GM12865 (cell line): ENCODE measurements at regions not wholly inside any gene's neighbourhood (a gene's known extent, or its start where the extent isn't known, plus 50 kb on each side); places are given as distances from the start of the nearest gene placed in this dataset.
A peak's percentile ranks its signal among the peaks of the same experiment; 100 is the strongest.

Experiments
- DNase-seq: peaks from one replicate; pipeline ENCODE4 v3.0.0; 2010; ENCODE audit warnings: low read depth
- H3K4me3 ChIP-seq: 2 replicates; pipeline ENCODE4 v1.5.1; 2011; ENCODE audit warnings: mild to moderate bottlenecking, low read depth, low read length, control low read depth
- CTCF ChIP-seq: IDR thresholded peaks from 2 replicates; pipeline ENCODE4 v1.5.1; 2011; ENCODE audit warnings: low read length, control low read depth, low read depth, inconsistent platforms; ENCODE audit not compliant: insufficient read depth; ENCODE audit errors: missing control alignments

- no peak overlapping the region for H3K4me3 ChIP-seq
- peak; percentile 4 for DNase-seq
- no peak for TF ChIP-seq CTCF
Measured at GRCh38 chr10:29767968-29768367, 133.2 kb upstream of the SVIL start.

DNA sequence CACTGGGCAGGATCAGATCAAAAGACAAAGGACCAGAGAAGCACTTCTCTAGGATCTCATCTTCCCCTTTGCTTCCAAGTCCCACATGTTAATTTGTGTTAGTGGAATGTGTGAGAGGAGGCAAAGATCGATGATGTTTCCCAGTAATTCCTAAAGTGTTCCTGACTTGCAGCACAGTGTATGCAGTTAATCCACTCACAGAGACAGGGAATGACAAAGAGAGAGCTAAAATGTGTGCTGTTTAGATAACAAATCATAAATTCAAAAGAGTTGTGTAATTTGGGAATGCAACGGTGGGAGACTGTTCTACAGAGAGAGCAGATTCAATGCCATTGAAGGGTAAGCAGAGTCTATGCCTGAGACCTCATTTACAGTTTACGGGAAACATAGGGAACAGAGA, 132.0 kb upstream of the SVIL start:
- DNase-seq: no peak
- no peak overlapping the region for H3K4me3 ChIP-seq
- TF ChIP-seq CTCF: no peak

GRCh38 chr10:29765330-29765729, 130.6 kb upstream of the SVIL start:
- no peak overlapping the region for H3K4me3 ChIP-seq
- DNase-seq: no peak
- TF ChIP-seq CTCF: no peak

- no peak overlapping the region for H3K4me3 ChIP-seq
- no peak for TF ChIP-seq CTCF
- DNase-seq: no peak
Measured at GRCh38 chr10:29763396-29763795, 128.6 kb upstream of the SVIL start.

- H3K4me3 ChIP-seq: no peak overlapping the region
- no peak for DNase-seq
- no peak for TF ChIP-seq CTCF
Measured at GRCh38 chr10:29761916-29762315, 127.1 kb upstream of the SVIL start.

DNA sequence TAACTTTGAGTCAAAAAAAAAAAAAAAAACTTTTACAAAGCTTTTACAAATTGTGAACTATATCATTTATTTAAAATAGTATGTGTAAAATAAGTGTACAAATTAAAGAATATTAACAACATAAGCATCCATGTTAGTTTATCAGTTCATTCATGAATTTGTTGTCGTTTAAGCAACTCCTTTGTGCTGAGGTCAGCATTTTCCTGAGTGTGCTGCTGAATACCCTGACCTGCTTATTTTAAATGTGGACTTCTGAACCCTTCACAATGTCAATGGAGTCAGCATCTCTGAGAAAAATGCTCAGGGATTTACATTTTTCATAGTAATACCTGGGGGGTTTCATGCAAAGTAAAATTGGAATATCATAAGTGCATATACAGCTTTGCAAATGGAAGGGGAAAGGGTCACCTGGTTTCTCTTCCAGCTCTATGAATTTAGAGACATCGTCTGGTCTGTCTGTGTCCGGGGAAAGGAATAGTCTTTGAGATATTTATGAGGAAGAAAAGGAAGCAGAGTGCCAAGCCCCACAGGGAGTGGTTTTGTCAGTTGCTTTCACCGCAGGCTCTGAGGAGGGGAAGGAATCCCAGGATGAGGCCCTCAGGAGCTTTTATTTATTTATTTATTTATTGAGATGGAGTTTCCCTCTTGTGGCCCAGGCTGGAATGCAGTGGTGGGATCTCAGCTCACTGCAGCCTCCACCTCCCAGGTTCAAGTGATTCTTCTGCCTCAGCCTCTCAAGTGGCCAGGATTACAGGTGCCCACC, 125.5 kb upstream of the SVIL start:
- DNase-seq: no peak
- H3K4me3 ChIP-seq: no peak overlapping the region
- TF ChIP-seq CTCF: no peak
